ENCODE measurements at regions not wholly inside any gene's neighbourhood (a gene's known extent, or its start where the extent isn't known, plus 50 kb on each side); places are given as distances from the start of the nearest gene placed in this dataset.

DNA sequence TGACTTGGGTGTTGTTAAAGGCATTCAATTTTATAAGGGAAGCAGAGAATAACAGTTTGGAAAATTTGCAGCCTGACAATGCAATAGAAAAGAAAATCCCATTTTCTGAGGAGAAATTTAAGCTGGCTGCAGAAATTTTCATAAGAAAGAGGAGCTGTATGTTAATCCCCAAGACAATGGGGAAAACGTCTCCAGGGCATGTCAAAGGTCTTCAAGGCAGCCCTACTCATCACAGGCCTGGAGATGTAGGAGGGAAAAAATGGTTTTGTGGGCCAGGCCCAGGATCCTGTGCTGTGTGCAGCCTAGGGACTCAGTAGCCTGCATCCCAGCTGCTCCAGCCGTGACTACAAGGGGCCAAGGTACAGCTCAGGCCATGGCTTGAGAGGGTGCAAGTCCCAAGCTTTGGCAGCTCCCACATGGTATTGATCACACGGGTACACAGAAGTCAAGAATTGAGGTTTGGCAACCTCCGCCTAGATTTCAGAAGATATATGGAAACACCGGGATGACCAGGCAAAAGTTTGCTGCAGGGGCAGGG lies 846.4 kb downstream of the C12orf50 start:
- intact Hi-C loops (cut with DNase I) = no loop called here
- H3K9me3 ChIP-seq = no peaks in the 10 kb centered on the region
- no peak overlapping the region for H3K4me3 ChIP-seq
- TF ChIP-seq POLR2AphosphoS5 (IDR thresholded peaks at IDR 0.05) (no peak), POLR2A (IDR thresholded peaks at IDR 0.05) (no peak)
- TF ChIP-seq, protein P1, sequence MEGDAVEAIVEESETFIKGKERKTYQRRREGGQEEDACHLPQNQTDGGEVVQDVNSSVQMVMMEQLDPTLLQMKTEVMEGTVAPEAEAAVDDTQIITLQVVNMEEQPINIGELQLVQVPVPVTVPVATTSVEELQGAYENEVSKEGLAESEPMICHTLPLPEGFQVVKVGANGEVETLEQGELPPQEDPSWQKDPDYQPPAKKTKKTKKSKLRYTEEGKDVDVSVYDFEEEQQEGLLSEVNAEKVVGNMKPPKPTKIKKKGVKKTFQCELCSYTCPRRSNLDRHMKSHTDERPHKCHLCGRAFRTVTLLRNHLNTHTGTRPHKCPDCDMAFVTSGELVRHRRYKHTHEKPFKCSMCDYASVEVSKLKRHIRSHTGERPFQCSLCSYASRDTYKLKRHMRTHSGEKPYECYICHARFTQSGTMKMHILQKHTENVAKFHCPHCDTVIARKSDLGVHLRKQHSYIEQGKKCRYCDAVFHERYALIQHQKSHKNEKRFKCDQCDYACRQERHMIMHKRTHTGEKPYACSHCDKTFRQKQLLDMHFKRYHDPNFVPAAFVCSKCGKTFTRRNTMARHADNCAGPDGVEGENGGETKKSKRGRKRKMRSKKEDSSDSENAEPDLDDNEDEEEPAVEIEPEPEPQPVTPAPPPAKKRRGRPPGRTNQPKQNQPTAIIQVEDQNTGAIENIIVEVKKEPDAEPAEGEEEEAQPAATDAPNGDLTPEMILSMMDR (IDR thresholded peaks at IDR 0.05) = no peak
- no peak for DNase-seq (ENCODE audit: low spot score)
- H3K4me1 ChIP-seq (replicated peaks) = no peaks in the 10 kb centered on the region
- 85% methylated on average over 5 of the region's 5 CpGs for WGBS
- H3K27ac ChIP-seq = no peak overlapping the region
- H3K27me3 ChIP-seq (replicated peaks; ENCODE audit: insufficient read depth) = no peaks in the 10 kb centered on the region
- no peaks in the 10 kb centered on the region for H3K36me3 ChIP-seq

DNA sequence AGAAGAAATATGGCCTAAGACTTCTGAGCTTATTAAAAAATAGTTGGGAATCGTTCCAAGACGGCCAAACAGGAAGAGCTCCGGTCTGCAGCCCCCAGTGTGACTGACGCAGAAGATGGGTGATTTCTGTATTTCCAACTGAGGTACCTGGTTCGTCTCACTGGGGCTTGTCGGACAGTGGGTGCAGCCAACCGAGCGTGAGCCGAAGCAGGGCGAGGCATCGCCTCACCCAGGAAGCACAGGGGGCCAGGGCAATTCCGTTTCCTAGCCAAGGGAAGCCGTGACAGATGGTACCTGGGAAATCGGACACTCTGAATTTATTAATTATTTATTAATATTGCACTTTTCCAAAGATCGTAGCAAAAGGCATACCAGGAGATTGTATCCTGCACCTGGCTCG lies 857.8 kb downstream of the C12orf50 start:
- WGBS = 93% methylated on average over 16 of the region's 16 CpGs
- H3K4me1 ChIP-seq (replicated peaks) = no peaks in the 10 kb centered on the region
- no peaks in the 10 kb centered on the region for H3K36me3 ChIP-seq
- TF ChIP-seq, protein P1 (IDR thresholded peaks at IDR 0.05) = no peak
- TF ChIP-seq POLR2A (IDR thresholded peaks at IDR 0.05) (no peak), POLR2AphosphoS5 (IDR thresholded peaks at IDR 0.05) (no peak)
- H3K9me3 ChIP-seq = no peaks in the 10 kb centered on the region
- no peak for DNase-seq (ENCODE audit: low spot score)
- intact Hi-C loops (cut with DNase I) = no loop called here
- no peak overlapping the region for H3K27ac ChIP-seq
- no peak overlapping the region for H3K4me3 ChIP-seq
- no peaks in the 10 kb centered on the region for H3K27me3 ChIP-seq (replicated peaks; ENCODE audit: insufficient read depth)

GRCh38 chr12:87169010-87169409 lies 860.2 kb downstream of the C12orf50 start:
- Histone ChIP-seq H3K4me3 (no peak overlapping the region), H3K9me3 (no peaks in the 10 kb centered on the region), H3K4me1 (replicated peaks) (no peaks in the 10 kb centered on the region), H3K27ac (no peak overlapping the region), H3K36me3 (no peaks in the 10 kb centered on the region), H3K27me3 (replicated peaks; ENCODE audit: insufficient read depth) (no peaks in the 10 kb centered on the region)
- intact Hi-C loops (cut with DNase I) = no loop called here
- no peak for DNase-seq (ENCODE audit: low spot score)
- TF ChIP-seq, protein P1 (IDR thresholded peaks at IDR 0.05) = no peak
- no peak for TF ChIP-seq POLR2A (IDR thresholded peaks at IDR 0.05)
- TF ChIP-seq POLR2AphosphoS5 (IDR thresholded peaks at IDR 0.05) = no peak

DNA sequence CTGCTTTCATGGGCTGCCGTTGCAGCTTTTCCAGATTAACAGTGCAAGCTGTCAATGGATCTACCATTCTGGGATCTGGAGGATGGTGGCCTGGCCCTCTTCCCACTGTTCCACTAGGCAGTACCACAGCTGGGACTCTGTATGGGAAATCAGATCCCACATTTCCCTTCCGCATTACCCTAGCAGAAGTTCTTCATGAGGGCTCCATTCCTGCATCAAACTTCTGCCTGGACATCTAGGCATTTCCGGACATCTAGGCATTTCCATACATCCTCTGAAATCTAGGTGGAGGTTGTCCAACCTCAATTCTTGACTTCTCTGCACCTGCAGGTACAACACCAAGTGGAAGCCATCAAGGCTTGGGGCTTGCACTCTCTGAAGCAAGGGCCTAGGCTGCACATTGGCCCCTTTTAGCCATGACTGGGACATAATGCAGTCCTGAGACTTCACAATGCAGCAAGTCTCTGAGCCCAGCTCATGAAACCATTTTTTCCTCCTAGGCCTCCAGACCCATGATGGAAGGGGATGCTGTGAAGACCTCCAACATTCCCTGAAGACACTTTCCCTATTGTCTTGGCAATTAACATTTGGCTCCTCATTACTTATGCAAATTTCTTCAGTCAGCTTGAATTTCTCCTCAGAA lies 863.3 kb downstream of the C12orf50 start:
- no peak for DNase-seq (ENCODE audit: low spot score)
- no peak for TF ChIP-seq POLR2AphosphoS5 (IDR thresholded peaks at IDR 0.05)
- no peak for TF ChIP-seq POLR2A (IDR thresholded peaks at IDR 0.05)
- TF ChIP-seq, protein P1 (IDR thresholded peaks at IDR 0.05) = no peak
- H3K27ac ChIP-seq = no peak overlapping the region

DNA sequence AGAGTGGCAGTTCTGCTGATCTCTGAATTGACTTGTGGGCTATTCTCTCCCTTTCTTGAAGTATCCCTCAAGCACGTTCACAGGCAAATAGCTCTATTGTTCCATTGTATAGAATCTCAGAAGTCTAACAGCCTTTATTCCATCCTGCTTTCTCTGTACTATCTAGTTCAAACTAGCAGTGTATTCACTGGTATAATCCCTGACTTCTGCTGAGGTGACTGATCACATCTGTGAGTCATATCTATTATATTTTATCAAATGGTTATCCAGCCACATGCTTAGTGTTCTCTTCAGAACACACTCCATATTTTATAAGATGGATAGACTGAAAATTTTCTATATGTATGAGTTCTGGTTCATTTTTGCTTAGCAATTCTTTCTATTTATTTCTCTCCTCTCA lies 866.1 kb downstream of the C12orf50 start:
- no peak overlapping the region for H3K4me3 ChIP-seq
- no peaks in the 10 kb centered on the region for H3K4me1 ChIP-seq (replicated peaks)
- no peak overlapping the region for H3K27ac ChIP-seq
- H3K9me3 ChIP-seq = no peaks in the 10 kb centered on the region
- H3K36me3 ChIP-seq = no peaks in the 10 kb centered on the region
- TF ChIP-seq, protein P1 (IDR thresholded peaks at IDR 0.05) = no peak
- TF ChIP-seq POLR2A (IDR thresholded peaks at IDR 0.05) (no peak), POLR2AphosphoS5 (IDR thresholded peaks at IDR 0.05) (no peak)
- DNase-seq (ENCODE audit: low spot score) = no peak
- WGBS = 81% methylated on average over 1 of the region's 1 CpG
- intact Hi-C loops (cut with DNase I) = no loop called here
- H3K27me3 ChIP-seq (replicated peaks; ENCODE audit: insufficient read depth) = no peaks in the 10 kb centered on the region

More for the DNA sequence above, 863.3 kb downstream of the C12orf50 start:
- Histone ChIP-seq H3K9me3 (no peaks in the 10 kb centered on the region), H3K36me3 (no peaks in the 10 kb centered on the region), H3K4me1 (replicated peaks) (no peaks in the 10 kb centered on the region), H3K27me3 (replicated peaks; ENCODE audit: insufficient read depth) (no peaks in the 10 kb centered on the region), H3K4me3 (no peak overlapping the region)
- intact Hi-C loops (cut with DNase I) = no loop called here
- WGBS = 97% methylated on average over 3 of the region's 3 CpGs

Data from prostate gland (tissue), 2 donors.